ENCODE measurements at regions not wholly inside any gene's neighbourhood (a gene's known extent, or its start where the extent isn't known, plus 50 kb on each side); places are given as distances from the start of the nearest gene placed in this dataset.

DNA sequence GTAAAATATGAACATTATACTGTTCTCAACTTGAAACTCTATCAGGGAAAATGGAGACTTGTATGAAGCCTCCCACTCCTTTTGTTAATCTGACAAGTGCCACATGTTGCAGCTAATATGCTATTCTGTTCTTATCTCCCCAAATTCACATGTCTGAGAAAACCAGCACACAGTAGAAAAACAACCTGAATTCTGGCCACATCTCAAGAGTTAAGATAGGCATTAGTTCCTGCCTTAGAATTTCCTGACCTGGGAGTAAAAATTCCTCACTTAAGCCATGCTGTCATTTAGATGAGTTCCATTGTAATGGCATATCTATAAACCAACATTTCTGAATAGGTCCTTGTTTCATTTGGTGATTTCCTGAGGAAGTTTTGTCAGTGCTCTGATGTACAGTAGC lies 1098.5 kb downstream of the EFNB2 start:
- TF ChIP-seq, protein P1, sequence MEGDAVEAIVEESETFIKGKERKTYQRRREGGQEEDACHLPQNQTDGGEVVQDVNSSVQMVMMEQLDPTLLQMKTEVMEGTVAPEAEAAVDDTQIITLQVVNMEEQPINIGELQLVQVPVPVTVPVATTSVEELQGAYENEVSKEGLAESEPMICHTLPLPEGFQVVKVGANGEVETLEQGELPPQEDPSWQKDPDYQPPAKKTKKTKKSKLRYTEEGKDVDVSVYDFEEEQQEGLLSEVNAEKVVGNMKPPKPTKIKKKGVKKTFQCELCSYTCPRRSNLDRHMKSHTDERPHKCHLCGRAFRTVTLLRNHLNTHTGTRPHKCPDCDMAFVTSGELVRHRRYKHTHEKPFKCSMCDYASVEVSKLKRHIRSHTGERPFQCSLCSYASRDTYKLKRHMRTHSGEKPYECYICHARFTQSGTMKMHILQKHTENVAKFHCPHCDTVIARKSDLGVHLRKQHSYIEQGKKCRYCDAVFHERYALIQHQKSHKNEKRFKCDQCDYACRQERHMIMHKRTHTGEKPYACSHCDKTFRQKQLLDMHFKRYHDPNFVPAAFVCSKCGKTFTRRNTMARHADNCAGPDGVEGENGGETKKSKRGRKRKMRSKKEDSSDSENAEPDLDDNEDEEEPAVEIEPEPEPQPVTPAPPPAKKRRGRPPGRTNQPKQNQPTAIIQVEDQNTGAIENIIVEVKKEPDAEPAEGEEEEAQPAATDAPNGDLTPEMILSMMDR (IDR thresholded peaks at IDR 0.05), result no peak
- no peak for DNase-seq (ENCODE audit: low spot score)
- no peak for ATAC-seq (ENCODE audit: low FRiP score)

DNA sequence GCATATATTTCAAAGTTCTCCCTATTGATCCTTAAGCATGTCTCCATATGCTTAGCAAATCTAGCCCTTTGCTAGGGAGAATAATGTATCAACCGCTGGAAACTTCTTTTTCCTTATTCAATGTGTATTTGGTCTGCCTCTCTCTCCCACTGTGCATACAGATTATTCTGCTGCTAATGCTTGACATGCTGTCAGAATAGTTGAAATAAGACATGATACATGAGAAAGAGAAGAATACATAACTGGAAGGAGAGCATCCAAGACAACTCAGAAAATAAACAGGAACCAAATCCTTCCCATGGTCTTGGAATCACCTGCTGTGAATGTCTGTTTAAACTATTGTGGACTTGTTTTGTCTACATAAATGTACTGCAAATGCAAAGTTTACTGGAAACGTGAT lies 1103.0 kb downstream of the EFNB2 start:
- TF ChIP-seq, protein P1 (IDR thresholded peaks at IDR 0.05), result no peak
- ATAC-seq (ENCODE audit: low FRiP score) (no peak), DNase-seq (ENCODE audit: low spot score) (no peak)

DNA sequence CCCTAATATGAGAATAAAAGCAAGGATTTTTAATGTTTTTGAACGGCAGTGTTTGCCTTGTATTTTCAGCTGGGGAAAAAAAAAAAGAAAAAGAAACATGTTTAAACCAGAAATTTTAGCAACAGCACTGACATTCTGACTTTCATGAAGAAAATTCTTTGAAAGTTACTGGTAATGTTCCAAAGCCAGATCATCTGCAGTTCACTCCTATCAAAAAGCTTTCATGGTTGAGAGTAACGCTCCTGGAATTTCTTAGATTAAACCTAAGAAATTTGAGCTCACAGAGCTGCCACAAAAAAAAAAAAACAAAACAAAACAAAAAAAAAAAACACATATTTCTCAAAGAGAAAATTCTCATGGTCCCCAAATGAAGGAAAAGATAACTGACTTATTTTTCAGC lies 1106.7 kb downstream of the EFNB2 start:
- no peak for ATAC-seq (ENCODE audit: low FRiP score)

DNA sequence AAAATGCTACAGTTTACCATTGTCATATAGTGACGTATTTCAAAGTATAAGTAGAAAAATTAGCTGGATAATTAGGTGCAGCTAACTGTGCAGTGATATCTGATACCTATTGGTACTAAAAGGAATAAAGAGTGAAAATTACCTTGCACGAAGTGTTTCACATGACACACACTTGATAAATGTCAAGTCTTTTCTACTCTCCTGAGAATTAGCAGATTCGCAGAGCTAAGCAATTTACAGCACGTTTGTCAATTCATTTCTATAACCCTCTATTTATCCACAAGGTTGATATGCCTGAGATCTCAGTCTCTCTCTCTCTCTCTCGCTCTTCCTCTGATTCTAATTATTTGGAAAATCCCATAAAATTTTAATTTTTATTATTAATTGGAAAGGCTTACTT lies 1109.0 kb downstream of the EFNB2 start:
- TF ChIP-seq, protein P1 (IDR thresholded peaks at IDR 0.05), result no peak
- no peak for DNase-seq (ENCODE audit: low spot score)
- no peak for ATAC-seq (ENCODE audit: low FRiP score)

More for the DNA sequence above, 1106.7 kb downstream of the EFNB2 start:
- no peak for DNase-seq (ENCODE audit: low spot score)
- TF ChIP-seq, protein P1 (IDR thresholded peaks at IDR 0.05), result no peak

DNA sequence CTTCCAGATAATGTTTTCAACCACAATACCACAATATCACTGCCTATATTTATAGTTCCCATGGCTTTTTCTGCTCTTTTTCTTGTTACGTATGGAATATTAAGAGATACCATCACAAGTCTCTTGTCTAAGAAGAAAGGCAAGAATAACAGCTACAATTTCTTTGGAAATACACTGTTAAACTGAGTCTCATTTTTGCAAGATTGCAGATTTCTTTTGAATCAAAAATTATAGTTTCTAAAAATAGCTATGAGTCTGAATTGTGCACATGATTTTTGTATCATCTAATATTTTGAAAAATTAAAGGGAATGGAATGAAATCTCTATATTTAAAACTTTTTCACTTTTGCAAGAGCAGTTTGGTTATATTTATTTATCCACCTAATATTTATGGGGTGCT lies 1120.8 kb downstream of the EFNB2 start:
- TF ChIP-seq, protein P1 (IDR thresholded peaks at IDR 0.05), result no peak
- DNase-seq (ENCODE audit: low spot score), result no peak
- ATAC-seq (ENCODE audit: low FRiP score), result no peak

DNA sequence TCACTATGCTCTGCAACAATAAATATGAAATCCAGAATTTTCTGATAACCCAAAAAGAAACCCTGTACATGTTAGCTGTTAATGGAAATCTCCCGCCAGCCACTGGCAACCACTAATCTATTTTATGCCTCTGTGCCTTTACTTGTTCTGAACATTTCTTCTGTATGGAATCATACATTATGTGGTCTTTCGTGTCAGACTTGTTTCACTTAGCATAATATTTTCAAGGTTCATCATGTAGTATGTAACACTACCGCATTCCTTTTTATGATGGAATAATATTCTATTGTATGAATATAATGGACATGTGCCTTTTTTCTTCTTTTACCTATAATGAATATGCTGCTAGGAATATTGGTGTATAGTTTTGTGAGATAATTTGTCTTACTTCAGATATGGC lies 1123.3 kb downstream of the EFNB2 start:
- ATAC-seq (ENCODE audit: low FRiP score), result no peak
- DNase-seq (ENCODE audit: low spot score), result no peak
- TF ChIP-seq, protein P1 (IDR thresholded peaks at IDR 0.05), result no peak

DNA sequence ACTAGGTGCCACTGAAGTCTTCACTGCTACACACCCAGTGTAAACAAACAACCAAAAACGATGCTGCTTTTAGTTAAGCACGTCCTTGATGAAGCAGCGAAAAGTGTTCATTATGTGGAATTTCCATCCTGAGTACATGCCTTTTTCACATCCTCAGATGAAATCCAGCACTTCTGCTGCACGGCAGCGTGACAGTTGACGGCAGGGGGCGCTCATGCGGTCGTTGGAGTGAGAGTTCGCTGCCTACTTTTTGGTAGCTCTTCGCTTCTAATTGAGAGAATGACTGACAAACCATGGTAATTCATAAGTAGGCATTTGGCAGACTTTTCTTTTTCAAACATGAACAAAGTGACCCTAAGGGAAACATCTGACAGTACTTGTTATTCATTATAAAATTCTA lies 1124.9 kb downstream of the EFNB2 start:
- TF ChIP-seq, protein P1 (IDR thresholded peaks at IDR 0.05), result no peak
- ATAC-seq (ENCODE audit: low FRiP score) (no peak), DNase-seq (ENCODE audit: low spot score) (no peak)

Data from omental fat pad (tissue), 3 donors.